ENCODE measurements at regions not wholly inside any gene's neighbourhood (a gene's known extent, or its start where the extent isn't known, plus 50 kb on each side); places are given as distances from the start of the nearest gene placed in this dataset.
A peak's percentile ranks its signal among the peaks of the same experiment; 100 is the strongest.

DNA sequence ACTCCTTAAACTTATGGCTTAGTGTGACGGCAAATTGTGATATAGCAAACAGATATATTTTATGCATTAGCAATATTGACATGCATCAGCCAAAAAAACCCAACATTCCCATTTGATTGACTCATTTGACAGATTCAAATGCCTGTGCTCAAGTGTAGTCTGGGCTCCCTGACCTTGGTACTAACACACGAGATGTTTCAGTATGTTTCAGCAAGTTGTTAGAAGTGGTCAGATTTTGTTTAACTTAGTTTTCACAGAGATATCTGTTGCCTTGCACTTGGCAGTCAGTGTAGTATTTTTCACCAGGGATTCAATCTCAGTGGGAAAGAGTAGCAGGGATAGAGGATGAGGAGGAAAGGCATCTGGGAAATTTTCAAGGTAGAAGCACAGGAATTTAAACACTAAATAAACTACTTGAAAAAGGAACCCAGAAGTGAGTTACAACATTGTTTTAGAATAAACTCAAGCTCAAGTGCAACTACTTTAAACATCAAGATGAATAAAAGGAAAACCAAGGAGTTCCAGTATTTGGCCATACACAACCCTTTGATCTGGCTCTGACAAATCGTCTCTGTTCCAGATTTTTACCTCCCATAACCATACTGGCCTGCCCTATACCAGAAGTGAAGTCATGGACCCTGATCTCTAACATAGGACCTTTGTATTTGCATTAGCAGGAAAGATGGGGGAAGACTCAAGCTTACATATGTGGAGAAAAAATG lies 56.5 kb upstream of the BLID start:
- no peak overlapping the region for H4K12ac ChIP-seq (ENCODE audit: low read depth, low read length)
- no peak overlapping the region for H3K14ac ChIP-seq (ENCODE audit: low read length)
- H3K23ac ChIP-seq (ENCODE audit: low read length): no peak overlapping the region
- H3K4me1 ChIP-seq (ENCODE audit: control insufficient read depth in 1 of 2, insufficient read depth in 2 of 2, low read length in 2 of 2): no peaks in the 10 kb centered on the region
- H2BK5ac ChIP-seq (ENCODE audit: low read depth, low read length, poor library complexity): no peak overlapping the region
- H3K4ac ChIP-seq (ENCODE audit: low read depth, low read length): no peak overlapping the region
- H3K27me3 ChIP-seq (ENCODE audit: insufficient read depth, low read length): no peaks in the 10 kb centered on the region
- no peak overlapping the region for H3K9ac ChIP-seq (ENCODE audit: low read length)
- H2AK5ac ChIP-seq (ENCODE audit: low read length): no peak overlapping the region
- H3K4me3 ChIP-seq (ENCODE audit: low read depth, low read length): no peak overlapping the region
- peaks cover 2% of the 10 kb centered on the region for H3K9me3 ChIP-seq (ENCODE audit: insufficient read depth, low read depth, low read length)
- H2BK12ac ChIP-seq (ENCODE audit: low read length): no peak overlapping the region
- no peak overlapping the region for H4K91ac ChIP-seq (ENCODE audit: low read depth, low read length)
- H3K36me3 ChIP-seq (ENCODE audit: control insufficient read depth in 1 of 2, insufficient read depth in 2 of 2, low read length in 2 of 2): no peaks in the 10 kb centered on the region
- no peak overlapping the region for H2BK120ac ChIP-seq (ENCODE audit: insufficient read depth, low read length, poor library complexity)
- no peak overlapping the region for H3K4me2 ChIP-seq (ENCODE audit: low read length)
- WGBS (ENCODE audit: extremely low coverage, insufficient coverage, insufficient read length): no CpG with 5 or more reads among the region's 3 CpGs
- H4K8ac ChIP-seq (ENCODE audit: low read depth, low read length): no peak overlapping the region
- no peaks in the 10 kb centered on the region for H3K79me1 ChIP-seq (ENCODE audit: low read length)
- no peak overlapping the region for H3K18ac ChIP-seq (ENCODE audit: low read length)
- no peak for DNase-seq
- no peaks in the 10 kb centered on the region for H3K79me2 ChIP-seq (ENCODE audit: control insufficient read depth, insufficient read depth, low read length, poor library complexity)
- H2AFZ ChIP-seq (ENCODE audit: insufficient read depth, low read length, poor library complexity): no peak overlapping the region
- no peak overlapping the region for H3K27ac ChIP-seq (ENCODE audit: low read depth, low read length)

DNA sequence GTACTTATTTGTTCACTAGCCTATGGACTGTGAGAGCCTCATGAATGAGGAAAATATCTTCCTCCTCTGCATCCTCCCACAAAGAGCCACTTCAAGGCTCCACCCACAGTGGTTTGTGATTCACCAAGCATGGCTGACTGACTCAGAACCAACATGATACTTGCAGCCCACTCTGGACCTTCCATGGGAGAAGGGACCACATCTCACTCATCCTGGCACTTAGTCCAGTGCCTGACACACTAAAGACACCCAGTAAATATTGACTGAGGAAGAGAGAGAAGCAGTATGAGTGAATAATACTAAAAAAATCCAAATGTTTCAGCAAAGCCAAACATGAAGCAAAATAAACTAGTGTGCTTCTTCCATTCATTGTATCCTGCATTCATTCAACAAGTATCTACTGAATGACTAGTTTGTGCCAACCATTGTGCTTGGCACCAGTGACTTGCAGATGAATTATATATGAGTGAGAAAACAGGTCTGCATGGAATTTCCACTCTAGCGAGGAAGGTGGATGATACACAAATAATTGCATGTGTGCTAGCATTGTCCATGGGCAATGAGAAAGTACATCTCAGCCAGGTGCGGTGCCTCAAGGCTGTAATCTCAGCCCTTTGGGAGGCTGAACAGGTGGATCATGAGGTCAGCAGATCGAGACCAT lies 54.9 kb upstream of the BLID start:
- Histone ChIP-seq H2BK120ac (ENCODE audit: insufficient read depth, low read length, poor library complexity) (no peak overlapping the region), H3K27ac (ENCODE audit: low read depth, low read length) (no peak overlapping the region), H3K9ac (ENCODE audit: low read length) (no peak overlapping the region), H2AFZ (ENCODE audit: insufficient read depth, low read length, poor library complexity) (no peak overlapping the region), H3K4me2 (ENCODE audit: low read length) (no peak overlapping the region), H3K4ac (ENCODE audit: low read depth, low read length) (no peak overlapping the region), H3K79me1 (ENCODE audit: low read length) (no peaks in the 10 kb centered on the region), H3K4me1 (ENCODE audit: control insufficient read depth in 1 of 2, insufficient read depth in 2 of 2, low read length in 2 of 2) (no peaks in the 10 kb centered on the region), H3K18ac (ENCODE audit: low read length) (no peak overlapping the region), H2AK5ac (ENCODE audit: low read length) (no peak overlapping the region), H2BK12ac (ENCODE audit: low read length) (no peak overlapping the region), H4K8ac (ENCODE audit: low read depth, low read length) (no peak overlapping the region), H4K91ac (ENCODE audit: low read depth, low read length) (no peak overlapping the region), H3K4me3 (ENCODE audit: low read depth, low read length) (no peak overlapping the region), H3K14ac (ENCODE audit: low read length) (no peak overlapping the region), H3K36me3 (ENCODE audit: control insufficient read depth in 1 of 2, insufficient read depth in 2 of 2, low read length in 2 of 2) (no peaks in the 10 kb centered on the region), H3K9me3 (ENCODE audit: insufficient read depth, low read depth, low read length) (no peaks in the 10 kb centered on the region), H3K79me2 (ENCODE audit: control insufficient read depth, insufficient read depth, low read length, poor library complexity) (no peaks in the 10 kb centered on the region), H3K27me3 (ENCODE audit: insufficient read depth, low read length) (no peaks in the 10 kb centered on the region), H2BK5ac (ENCODE audit: low read depth, low read length, poor library complexity) (no peak overlapping the region), H3K23ac (ENCODE audit: low read length) (no peak overlapping the region), H4K12ac (ENCODE audit: low read depth, low read length) (no peak overlapping the region)
- no peak for DNase-seq
- WGBS (ENCODE audit: extremely low coverage, insufficient coverage, insufficient read length): no CpG with 5 or more reads among the region's 3 CpGs

DNA sequence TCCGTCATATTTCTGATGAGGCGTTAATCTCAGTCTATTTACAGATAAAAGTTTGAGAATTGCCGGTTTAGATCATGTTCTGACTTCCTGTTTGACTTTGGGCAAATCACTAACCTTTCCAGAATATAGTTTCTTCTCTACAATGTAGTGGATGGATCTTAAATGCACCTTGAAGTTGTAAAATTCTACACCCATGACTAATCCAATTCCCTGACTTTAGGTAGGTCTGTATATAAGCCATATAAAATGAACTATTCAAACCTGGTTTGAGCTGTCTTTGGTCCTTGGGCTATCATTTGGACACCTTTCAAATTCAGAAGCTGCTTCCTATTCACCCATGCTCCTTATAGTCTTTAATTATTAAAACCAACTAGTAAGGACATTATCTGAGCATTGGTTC lies 52.2 kb upstream of the BLID start:
- Histone ChIP-seq H2AFZ (ENCODE audit: insufficient read depth, low read length, poor library complexity) (no peak overlapping the region), H3K4me1 (ENCODE audit: control insufficient read depth in 1 of 2, insufficient read depth in 2 of 2, low read length in 2 of 2) (no peaks in the 10 kb centered on the region), H3K23ac (ENCODE audit: low read length) (no peak overlapping the region), H3K14ac (ENCODE audit: low read length) (no peak overlapping the region), H3K79me2 (ENCODE audit: control insufficient read depth, insufficient read depth, low read length, poor library complexity) (no peaks in the 10 kb centered on the region), H2BK12ac (ENCODE audit: low read length) (no peak overlapping the region), H4K8ac (ENCODE audit: low read depth, low read length) (no peak overlapping the region), H3K4me3 (ENCODE audit: low read depth, low read length) (no peak overlapping the region), H4K91ac (ENCODE audit: low read depth, low read length) (no peak overlapping the region), H2BK5ac (ENCODE audit: low read depth, low read length, poor library complexity) (no peak overlapping the region), H3K36me3 (ENCODE audit: control insufficient read depth in 1 of 2, insufficient read depth in 2 of 2, low read length in 2 of 2) (no peaks in the 10 kb centered on the region), H3K4ac (ENCODE audit: low read depth, low read length) (no peak overlapping the region), H4K12ac (ENCODE audit: low read depth, low read length) (no peak overlapping the region), H2BK120ac (ENCODE audit: insufficient read depth, low read length, poor library complexity) (no peak overlapping the region), H3K9ac (ENCODE audit: low read length) (no peak overlapping the region), H3K27me3 (ENCODE audit: insufficient read depth, low read length) (no peaks in the 10 kb centered on the region), H2AK5ac (ENCODE audit: low read length) (no peak overlapping the region), H3K4me2 (ENCODE audit: low read length) (no peak overlapping the region), H3K27ac (ENCODE audit: low read depth, low read length) (no peak overlapping the region), H3K79me1 (ENCODE audit: low read length) (no peaks in the 10 kb centered on the region), H3K18ac (ENCODE audit: low read length) (no peak overlapping the region), H3K9me3 (ENCODE audit: insufficient read depth, low read depth, low read length) (no peaks in the 10 kb centered on the region)
- DNase-seq: no peak
- no CpG with 5 or more reads among the region's 3 CpGs for WGBS (ENCODE audit: extremely low coverage, insufficient coverage, insufficient read length)

DNA sequence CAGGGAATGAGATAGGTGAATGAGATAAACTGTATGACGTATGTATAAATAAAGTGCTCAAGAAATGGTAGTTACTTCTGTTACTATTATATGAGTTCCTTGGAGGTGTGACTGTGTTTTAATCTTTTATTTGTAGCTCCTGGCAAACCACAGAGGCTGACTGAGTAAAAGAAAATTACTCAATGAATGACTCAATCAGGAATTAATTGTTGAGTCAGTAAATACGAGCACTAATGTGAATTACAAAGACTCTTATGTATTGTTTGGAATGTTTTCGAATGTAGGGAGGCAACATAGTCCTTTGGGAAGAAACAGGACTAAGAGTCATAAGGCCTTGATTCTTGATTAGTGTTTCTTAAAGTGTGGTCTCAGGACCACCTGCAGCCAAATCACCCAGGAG lies 51.1 kb upstream of the BLID start:
- H2AK5ac ChIP-seq (ENCODE audit: low read length): no peak overlapping the region

More for the DNA sequence above, 51.1 kb upstream of the BLID start:
- H3K18ac ChIP-seq (ENCODE audit: low read length): no peak overlapping the region
- no peak overlapping the region for H3K4me3 ChIP-seq (ENCODE audit: low read depth, low read length)
- no peak overlapping the region for H2BK12ac ChIP-seq (ENCODE audit: low read length)
- WGBS (ENCODE audit: extremely low coverage, insufficient coverage, insufficient read length): no CpG with 5 or more reads among the region's 3 CpGs
- H3K79me2 ChIP-seq (ENCODE audit: control insufficient read depth, insufficient read depth, low read length, poor library complexity): no peaks in the 10 kb centered on the region
- H3K4ac ChIP-seq (ENCODE audit: low read depth, low read length): no peak overlapping the region
- no peaks in the 10 kb centered on the region for H3K27me3 ChIP-seq (ENCODE audit: insufficient read depth, low read length)
- H3K36me3 ChIP-seq (ENCODE audit: control insufficient read depth in 1 of 2, insufficient read depth in 2 of 2, low read length in 2 of 2): no peaks in the 10 kb centered on the region
- H3K27ac ChIP-seq (ENCODE audit: low read depth, low read length): no peak overlapping the region
- H3K14ac ChIP-seq (ENCODE audit: low read length): no peak overlapping the region
- H4K91ac ChIP-seq (ENCODE audit: low read depth, low read length): no peak overlapping the region
- H4K12ac ChIP-seq (ENCODE audit: low read depth, low read length): no peak overlapping the region
- H3K4me1 ChIP-seq (ENCODE audit: control insufficient read depth in 1 of 2, insufficient read depth in 2 of 2, low read length in 2 of 2): no peaks in the 10 kb centered on the region
- no peak overlapping the region for H2AFZ ChIP-seq (ENCODE audit: insufficient read depth, low read length, poor library complexity)
- H2BK120ac ChIP-seq (ENCODE audit: insufficient read depth, low read length, poor library complexity): no peak overlapping the region
- H3K9me3 ChIP-seq (ENCODE audit: insufficient read depth, low read depth, low read length): no peaks in the 10 kb centered on the region
- no peak overlapping the region for H4K8ac ChIP-seq (ENCODE audit: low read depth, low read length)
- H3K79me1 ChIP-seq (ENCODE audit: low read length): no peaks in the 10 kb centered on the region
- no peak overlapping the region for H2BK5ac ChIP-seq (ENCODE audit: low read depth, low read length, poor library complexity)
- H3K23ac ChIP-seq (ENCODE audit: low read length): no peak overlapping the region
- H3K4me2 ChIP-seq (ENCODE audit: low read length): no peak overlapping the region
- H3K9ac ChIP-seq (ENCODE audit: low read length): no peak overlapping the region
- peak in 1 of 2 donors; percentile 20 for DNase-seq
